Right lobe of liver (tissue), 4 donors: ENCODE measurements at regions not wholly inside any gene's neighbourhood (a gene's known extent, or its start where the extent isn't known, plus 50 kb on each side); places are given as distances from the start of the nearest gene placed in this dataset.

Experiments
- CTCF ChIP-seq, 4 donors: fragments of 200-600 bp in 3 of 4; fragments of 450-650 bp in 1 of 4; IDR thresholded peaks; one replicate each; pipeline versions ENCODE4 v1.5.1 to v1.8.0; 2016 to 2022; ENCODE audit warnings: antibody characterized with exemption in 4 of 4, mild to moderate bottlenecking in 2 of 4
- POLR2A ChIP-seq: fragments of 450-650 bp; IDR thresholded peaks from one replicate; pipeline ENCODE4 v1.6.1; 2017; ENCODE audit warnings: antibody characterized with exemption, mild to moderate bottlenecking
- donor health status: DM: no; HTN: no; CAD: no.
- donor health status: DM: no; HTN: no; CAD: no.
- donor health status: DM: no; HTN: yes; CAD: no.

GRCh38 chr22:27538666-27539065 is 262.9 kb downstream of the MN1 start:
- TF ChIP-seq CTCF (IDR thresholded peaks at IDR 0.05) (no peak), POLR2A (no peak)
